ENCODE measurements at regions not wholly inside any gene's neighbourhood (a gene's known extent, or its start where the extent isn't known, plus 50 kb on each side); places are given as distances from the start of the nearest gene placed in this dataset.

GRCh38 chr7:17709599-17709998 is 230.7 kb downstream of the SNX13 start:
- H3K27ac ChIP-seq (ENCODE audit: extremely low read length, insufficient read depth, low read length) = no peak overlapping the region
- H3K36me3 ChIP-seq (replicated peaks in 1 of 2; ENCODE audit: control insufficient read depth in 1 of 2, insufficient read depth in 2 of 2, low read length in 2 of 2) = no peaks in the 10 kb centered on the region
- intact Hi-C loops (cut with micrococcal nuclease; ENCODE audit: unreplicated experiment) = loop anchor here (5.0 kb wide), 1 partner anchor 283 kb away; no protein-coding TSS in a partner anchor
- H3K4me3 ChIP-seq (replicated peaks in 1 of 3; ENCODE audit: insufficient read depth in 1 of 3, low read depth in 2 of 3, low read length in 3 of 3) = no peak overlapping the region
- no TSS peak for BruUV-seq (replicated peaks)
- FAIRE-seq (no peak), DNase-seq (ENCODE audit: low spot score) (no peak), ATAC-seq (no peak)
- CTCF ChIA-PET (ENCODE audit: low intra/inter-chr PET ratio, low total read pairs) = no interaction called here
- H4K20me1 ChIP-seq (ENCODE audit: insufficient read depth, low read length) = no peaks in the 10 kb centered on the region
- H3K9ac ChIP-seq (ENCODE audit: insufficient read depth, low read depth, low read length) = no peak overlapping the region
- no peaks in the 10 kb centered on the region for H3K9me3 ChIP-seq (ENCODE audit: low read length)
- in situ Hi-C loops (cut with HindIII; ENCODE audit: extremely low pct_ligation_motif_present, low pct_unique_long_range_greater_than_20kb) = no loop called here
- TF ChIP-seq ZBTB8A (CRISPR knock-in tag; IDR thresholded peaks at IDR 0.05; ENCODE audit: borderline replicate concordance, low read depth) (no peak), WIZ (CRISPR knock-in tag; IDR thresholded peaks at IDR 0.05) (no peak), YEATS4 (CRISPR knock-in tag; IDR thresholded peaks at IDR 0.05; ENCODE audit: borderline replicate concordance) (no peak), MTA3 (CRISPR knock-in tag; IDR thresholded peaks at IDR 0.05) (no peak), FOXK1 (CRISPR knock-in tag; IDR thresholded peaks at IDR 0.05; ENCODE audit: borderline replicate concordance, low read depth) (no peak), ZNF574 (CRISPR knock-in tag; IDR thresholded peaks at IDR 0.05) (no peak), ZNF260 (CRISPR knock-in tag; IDR thresholded peaks at IDR 0.05; ENCODE audit: borderline replicate concordance, low read depth) (no peak), FOXP1 (IDR thresholded peaks at IDR 0.05) (no peak), FOXP1 (CRISPR knock-in tag; IDR thresholded peaks at IDR 0.05) (no peak), ATF2 (CRISPR knock-in tag; IDR thresholded peaks at IDR 0.05) (no peak), SMAD3 (CRISPR knock-in tag; IDR thresholded peaks at IDR 0.05) (no peak), CHCHD3 (CRISPR knock-in tag; IDR thresholded peaks at IDR 0.05) (no peak), SYNCRIP (IDR thresholded peaks at IDR 0.05; ENCODE audit: insufficient read depth, low read depth, low read length) (no peak), RERE (CRISPR knock-in tag; IDR thresholded peaks at IDR 0.05; ENCODE audit: low read depth) (no peak), FOXA3 (CRISPR knock-in tag; IDR thresholded peaks at IDR 0.05) (no peak)
- H2AFZ ChIP-seq (ENCODE audit: low read length) = no peak overlapping the region
- no peaks in the 10 kb centered on the region for H3K4me1 ChIP-seq (ENCODE audit: insufficient read depth, low read length)
- H3K27me3 ChIP-seq (ENCODE audit: control insufficient read depth in 1 of 2, insufficient read depth in 2 of 2, low read length in 2 of 2) = no peaks in the 10 kb centered on the region
- no peak overlapping the region for H3K4me2 ChIP-seq (ENCODE audit: low read depth, low read length)
- POLR2A ChIA-PET = no interaction called here
- no peaks in the 10 kb centered on the region for H3K79me2 ChIP-seq (ENCODE audit: insufficient read depth, low read length)
- WGBS (ENCODE audit: low lambda C conversion rate) = 3% methylated on average over 2 of the region's 2 CpGs

Data from HepG2 (cell line).